ENCODE measurements at regions not wholly inside any gene's neighbourhood (a gene's known extent, or its start where the extent isn't known, plus 50 kb on each side); places are given as distances from the start of the nearest gene placed in this dataset.

DNA sequence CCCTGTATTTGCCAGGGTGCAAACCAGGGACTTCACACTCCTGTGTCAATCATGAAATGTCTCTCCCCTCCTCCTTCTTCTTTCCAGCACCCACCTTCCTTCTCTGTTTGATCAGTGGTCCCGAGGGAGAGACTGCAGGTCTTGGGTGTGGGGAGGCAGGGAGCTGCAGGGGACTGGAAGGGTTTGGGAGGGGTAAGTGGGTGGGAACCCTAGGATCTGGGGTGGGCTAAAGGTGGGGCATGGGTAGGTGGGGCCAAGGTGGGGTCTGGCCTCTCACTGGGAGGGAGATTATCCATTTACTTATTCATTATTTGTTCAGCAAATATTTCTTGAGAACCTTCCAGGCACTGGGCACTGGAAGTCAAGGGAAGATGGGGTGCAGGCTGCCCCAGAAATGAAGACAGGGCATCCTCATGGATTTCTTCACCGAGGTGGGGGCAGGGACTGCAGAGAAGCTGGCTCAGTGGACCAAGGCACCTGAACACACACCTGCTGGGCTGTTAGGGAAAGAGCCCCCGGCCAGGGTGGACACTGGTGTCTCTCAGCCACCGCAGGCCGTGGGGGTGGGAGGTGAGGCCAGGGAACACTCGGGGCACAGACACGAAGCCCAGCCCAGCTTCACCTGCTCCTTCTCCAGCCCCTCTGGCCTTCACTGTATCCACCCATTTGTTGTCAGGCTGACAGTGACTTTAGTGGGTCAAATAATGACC is 193.9 kb upstream of the C1orf174 start:
- DNase-seq: no peak

DNA sequence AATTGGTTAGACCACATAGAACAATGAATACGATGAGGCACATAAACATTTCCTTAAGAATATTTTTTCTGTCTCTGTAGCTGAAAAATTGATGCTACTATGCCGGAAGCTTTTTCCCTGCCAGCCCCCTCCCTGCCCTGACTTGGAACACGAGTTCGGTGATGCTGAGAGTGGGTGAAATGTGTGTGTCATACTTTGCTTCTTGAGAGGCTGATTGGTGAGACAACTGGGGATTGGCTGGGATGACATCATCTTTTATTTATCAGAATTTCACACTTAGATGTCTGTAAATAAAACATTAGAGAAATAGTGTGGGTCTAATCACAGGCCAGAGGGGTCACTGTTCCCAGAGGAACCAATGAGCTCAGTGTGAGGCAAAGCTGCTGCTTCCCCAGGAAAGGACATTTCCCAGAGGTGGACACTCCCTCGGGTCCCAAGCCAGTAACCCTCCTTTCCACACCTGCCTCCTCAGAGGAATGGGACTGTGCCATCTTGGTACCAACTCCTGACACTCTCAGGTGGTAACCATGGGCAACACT is 195.4 kb upstream of the C1orf174 start:
- DNase-seq: no peak

DNA sequence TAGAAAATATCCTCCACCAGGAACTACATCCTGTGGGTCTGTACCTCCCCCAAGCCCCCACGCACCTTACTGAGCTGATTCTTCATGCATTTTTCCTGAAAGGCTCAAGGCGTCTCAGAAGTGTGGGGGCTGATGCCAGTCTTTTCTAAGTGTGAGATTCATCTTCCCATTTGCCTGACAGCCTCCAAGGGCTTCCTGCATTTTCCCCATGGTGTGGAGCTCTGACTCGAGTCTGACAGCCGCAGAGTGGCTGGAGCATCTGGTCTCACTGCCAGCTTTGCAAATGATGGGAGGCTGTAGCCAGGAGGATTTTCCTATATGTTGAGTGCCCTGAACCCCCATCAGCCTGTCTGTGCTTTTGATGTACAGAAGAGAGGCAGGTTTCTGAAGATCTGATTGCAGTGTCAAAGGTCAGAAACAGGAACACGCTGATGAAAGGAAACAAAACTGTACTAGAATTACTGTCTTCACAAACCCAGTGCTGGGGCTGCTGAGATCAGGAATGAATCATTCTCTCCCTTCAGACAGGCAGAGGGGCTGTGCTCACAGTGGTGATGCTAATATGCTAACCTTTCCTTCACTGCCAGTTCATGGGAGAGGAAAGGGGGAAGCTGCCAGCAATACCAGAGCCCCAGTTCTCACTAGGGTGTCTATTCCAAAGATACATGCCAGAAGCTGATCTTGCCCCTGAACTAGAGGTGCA is 201.5 kb upstream of the C1orf174 start:
- DNase-seq: no peak

DNA sequence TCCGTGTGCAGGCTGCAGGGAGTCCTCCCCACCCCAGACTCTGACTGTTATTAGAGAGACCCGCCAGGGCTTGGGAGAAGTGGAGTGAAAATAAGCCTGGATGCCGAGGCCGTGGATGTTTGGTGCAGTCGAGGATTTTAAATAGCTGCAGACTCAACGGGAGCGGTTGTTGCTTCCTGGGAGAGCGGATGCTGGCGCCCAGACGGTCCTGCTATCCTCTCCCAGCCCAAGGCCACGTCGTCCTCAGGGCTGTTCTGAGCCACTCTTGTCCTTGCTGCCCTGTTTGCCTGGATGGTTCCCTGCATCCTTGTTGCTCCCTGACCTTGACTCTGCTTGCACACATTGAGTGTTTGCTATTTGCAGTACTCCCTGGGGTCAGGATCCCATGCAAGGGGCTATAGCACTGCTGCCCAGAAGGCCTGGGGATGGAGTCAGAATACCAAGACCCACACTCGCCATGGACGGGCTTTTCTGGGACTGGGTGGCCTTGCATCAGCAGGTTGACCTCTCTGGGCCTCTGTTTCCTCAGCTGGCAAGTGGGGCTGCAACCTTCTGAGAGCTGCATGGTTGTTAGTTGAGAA is 205.3 kb upstream of the C1orf174 start:
- DNase-seq: no peak

DNA sequence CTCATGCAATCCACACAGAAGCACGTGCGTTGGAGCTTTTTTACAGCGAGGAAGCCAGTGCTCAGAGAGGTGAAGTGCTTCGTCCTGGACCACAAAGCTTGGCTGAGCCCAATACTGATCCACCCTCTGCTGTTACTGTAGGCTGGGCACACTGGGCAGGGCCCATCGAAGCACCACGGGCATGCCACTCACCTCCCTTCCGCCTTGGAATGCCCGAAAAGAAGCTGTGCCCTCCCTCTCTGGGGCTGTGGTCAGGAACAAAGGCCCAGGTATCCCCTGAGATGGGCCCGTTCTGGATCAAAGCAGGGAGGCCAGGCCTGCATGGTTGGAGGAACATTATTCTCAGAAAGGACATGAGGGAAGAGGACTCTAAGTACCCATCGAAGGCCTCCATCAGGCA is 206.7 kb upstream of the C1orf174 start:
- no peak for DNase-seq

DNA sequence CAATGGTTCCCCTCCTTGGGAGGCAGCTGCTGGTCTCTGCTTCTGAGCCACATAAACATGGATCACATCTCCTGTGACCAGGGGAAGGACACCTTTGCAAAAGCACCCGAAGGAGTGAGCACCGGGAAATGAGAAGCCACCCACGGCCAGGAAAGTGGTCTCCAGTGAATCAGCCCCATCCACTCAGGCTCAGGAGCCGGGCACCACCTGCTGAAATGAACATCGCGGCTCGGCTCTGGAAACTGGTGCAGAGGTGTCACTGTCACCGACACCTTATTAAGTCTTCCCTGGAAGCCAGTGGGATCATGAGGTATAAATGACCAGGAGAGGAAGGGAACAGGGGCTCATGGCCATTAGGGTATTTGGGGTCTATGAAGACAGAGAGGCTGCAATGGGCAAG is 207.2 kb upstream of the C1orf174 start:
- DNase-seq: no peak

DNA sequence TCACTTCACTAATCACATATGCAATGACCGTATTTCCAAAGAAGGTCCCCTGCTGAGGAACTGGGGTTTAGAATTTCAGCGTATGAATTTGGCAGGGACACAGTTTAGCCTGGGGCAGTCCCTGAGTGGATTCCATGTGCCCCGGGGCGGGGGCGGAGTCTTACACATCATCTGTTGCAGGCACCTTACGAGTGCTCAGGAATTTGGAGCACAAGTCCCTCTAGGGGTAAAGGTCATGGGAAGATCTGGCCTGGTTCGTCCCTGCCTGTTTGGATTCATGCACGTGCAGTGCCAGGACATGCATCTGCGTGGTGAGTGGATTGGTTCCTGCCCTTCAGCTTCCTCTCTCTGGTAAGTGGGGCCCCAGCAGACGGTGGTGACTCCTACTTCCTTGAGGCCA is 208.3 kb upstream of the C1orf174 start:
- no peak for DNase-seq

DNA sequence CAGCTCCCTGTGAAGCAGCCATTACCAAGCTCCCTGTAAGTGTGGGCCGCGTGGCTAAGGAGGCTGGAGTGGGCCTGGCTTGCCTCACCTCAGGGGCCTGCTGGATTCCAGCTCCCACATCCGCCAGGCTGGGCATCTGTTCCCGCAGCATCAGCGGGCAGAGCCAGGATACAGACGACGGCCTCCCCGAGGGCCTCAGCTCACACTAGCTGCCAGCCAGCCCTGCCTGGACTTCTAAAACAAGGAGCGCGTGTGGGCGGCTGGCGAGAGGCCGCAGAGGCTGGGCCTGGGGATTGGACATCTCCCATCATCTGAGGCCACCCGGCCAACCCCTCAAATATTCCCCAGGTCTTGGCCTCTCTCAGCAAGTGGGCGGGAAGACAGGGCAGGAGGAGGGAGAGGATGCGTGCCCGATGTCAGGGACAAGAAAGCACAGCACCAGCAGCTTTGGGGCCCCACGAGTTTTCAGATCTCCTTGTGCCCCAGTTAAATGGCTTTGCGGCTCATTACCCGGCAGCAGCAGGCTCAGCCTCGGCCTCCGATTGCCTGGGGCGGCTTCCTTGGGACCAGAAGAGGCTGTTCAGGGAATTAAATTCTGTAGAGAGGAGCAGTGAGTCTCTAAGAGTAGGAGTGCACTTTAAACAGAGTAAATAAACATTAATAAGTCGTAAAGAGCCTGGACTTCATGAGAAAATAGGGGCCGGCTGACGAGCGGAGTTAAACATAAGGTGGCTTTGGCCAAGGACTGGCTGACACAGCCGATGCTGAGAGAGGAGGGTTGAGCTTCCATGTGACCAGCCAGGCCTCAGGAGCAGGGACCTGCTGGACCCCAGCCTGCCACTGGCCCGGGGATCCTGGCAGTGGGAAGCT is 208.9 kb upstream of the C1orf174 start:
- no peak for DNase-seq

DNA sequence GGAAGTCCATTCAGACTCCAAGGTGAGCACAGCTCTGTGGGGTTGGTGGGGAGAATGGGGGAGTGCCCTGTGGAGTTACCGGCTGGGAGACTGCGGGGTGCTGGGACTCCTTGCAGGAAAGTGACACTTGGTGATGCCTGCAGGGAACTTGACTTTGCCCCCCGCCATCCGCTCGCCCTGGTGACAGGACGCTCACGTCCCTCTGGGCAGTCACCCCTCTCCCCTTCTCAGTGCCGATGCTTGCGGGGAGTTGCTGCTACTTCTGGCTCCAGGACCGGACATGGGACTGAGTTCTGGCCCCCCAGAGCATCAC is 209.5 kb upstream of the C1orf174 start:
- DNase-seq: no peak

DNA sequence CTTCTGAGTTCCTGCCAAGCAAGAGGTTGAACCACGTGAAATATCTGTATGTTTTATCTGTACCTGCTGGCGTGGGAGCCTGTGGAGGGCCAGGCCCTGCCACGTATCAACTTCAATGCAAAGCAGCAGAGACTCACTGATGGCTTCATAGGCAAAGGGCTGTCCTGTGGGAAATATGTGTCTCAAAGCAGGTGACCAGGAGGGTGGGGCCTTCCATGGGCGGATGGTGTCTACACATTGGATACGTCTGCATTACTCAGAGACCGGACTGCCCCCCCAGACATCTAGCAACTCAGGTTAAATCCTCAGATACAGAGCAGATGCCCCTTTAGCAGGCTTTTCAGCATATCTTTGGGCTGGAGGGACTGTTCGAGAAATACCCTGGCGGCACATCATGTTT is 210.8 kb upstream of the C1orf174 start:
- DNase-seq: no peak

DNA sequence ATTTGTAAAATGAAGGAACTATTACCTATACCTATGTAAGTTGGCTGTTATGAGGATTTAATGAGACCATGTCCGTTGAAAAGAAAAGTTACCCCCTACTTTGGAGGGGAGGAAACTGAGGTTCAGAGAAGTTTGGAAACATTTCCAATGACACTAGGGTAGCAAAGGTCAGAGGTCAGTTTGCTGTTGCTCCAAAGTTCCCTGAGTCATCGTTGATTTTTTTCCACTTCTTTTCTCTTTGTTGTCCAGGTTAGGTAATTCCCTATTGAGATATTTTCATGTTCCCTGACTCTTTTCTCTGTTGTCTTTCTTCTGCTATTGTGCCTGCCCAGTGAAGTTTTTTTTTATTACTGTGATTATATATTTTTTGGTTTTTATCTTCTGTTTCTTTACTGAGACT is 213.8 kb upstream of the C1orf174 start:
- no peak for DNase-seq

DNA sequence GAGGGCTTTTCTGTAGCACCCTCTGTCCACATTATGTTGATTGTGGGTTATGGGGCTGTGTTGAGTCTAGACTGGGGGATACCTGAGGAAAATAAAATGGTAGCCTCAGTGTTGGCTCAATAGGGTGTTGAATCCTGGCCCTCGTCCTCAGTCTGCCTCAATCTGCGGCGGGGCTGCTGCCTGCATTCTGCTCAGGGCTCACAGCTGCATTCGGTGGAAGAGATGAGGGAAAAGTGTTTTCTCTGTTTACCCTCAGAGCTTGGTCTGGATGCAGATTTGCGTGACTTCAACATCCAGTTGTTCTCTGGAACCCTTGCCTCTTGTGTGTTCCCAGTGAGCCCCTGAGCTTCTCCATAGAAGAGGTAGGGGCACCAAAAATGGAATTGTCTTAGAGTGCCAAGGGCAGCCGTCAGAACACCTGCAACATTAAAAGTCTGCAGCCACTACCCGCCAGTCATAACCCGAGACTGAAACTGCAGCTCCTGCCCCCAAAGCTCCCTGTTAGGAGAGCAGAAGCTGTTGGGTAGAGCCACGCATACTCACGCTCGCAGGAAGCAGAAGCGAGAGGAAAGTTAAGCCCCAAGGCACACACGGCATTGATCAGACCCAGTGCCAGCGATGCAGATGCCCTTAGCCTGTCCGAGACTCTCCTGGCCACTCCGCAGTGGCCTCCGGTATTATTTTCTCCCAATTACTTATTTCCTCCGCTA is 215.3 kb upstream of the C1orf174 start:
- DNase-seq: no peak

DNA sequence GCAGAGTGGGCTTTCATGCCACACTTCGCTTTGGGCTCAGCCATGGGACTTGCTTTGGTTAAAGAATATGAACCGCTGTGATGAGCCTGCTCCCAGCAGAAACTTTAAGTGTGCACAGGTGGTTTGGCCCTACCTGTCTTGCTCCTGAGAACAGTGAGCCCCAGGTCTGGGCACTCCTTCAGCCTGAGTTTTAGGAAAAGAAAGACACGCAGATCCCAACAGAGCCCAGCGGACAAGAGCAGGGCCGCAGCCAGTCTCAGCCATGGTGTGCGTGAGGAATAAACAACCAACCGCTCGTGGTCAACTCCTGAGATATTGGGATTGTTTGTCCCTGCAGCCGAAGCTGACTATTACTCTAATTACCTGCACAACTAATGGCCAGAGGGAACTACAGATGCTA is 217.1 kb upstream of the C1orf174 start:
- DNase-seq: no peak

DNA sequence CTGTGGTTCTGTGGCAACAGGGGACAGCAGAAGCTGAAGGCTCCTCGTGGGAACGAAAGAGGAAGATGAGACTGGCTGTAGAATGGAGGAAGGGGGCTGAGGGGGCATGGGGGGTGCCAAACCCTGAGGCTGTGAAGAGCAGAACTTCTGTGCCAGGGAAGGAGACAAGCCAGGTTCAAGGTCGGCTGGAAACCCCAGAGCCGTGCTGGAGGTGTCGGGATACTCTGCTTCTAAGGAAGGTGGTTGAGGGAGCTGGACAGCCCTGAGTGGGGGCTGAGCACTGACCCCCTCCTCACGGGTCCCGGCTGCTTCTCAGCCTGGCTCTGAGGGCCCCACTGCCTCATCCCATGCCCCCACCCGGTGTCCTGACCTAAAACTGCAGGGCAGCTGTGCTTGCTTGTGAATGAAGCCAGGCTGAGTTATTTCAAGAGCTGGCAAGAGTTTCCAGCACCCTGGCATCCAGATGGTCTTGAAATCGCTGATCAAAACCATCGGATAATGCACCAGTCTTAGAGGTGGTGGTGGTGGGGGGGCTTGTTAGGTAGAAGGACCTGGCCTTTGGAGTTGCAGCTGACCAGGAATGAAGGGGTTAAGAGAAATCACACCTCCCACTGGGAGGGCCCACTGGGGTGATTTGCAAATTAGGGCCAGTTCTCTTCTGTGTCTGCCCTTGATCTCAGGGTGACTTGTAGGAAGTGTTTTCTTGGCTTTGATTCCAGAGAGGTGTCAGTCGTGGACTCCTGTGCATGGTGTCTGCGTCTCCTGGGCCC is 218.9 kb upstream of the C1orf174 start:
- no peak for DNase-seq

DNA sequence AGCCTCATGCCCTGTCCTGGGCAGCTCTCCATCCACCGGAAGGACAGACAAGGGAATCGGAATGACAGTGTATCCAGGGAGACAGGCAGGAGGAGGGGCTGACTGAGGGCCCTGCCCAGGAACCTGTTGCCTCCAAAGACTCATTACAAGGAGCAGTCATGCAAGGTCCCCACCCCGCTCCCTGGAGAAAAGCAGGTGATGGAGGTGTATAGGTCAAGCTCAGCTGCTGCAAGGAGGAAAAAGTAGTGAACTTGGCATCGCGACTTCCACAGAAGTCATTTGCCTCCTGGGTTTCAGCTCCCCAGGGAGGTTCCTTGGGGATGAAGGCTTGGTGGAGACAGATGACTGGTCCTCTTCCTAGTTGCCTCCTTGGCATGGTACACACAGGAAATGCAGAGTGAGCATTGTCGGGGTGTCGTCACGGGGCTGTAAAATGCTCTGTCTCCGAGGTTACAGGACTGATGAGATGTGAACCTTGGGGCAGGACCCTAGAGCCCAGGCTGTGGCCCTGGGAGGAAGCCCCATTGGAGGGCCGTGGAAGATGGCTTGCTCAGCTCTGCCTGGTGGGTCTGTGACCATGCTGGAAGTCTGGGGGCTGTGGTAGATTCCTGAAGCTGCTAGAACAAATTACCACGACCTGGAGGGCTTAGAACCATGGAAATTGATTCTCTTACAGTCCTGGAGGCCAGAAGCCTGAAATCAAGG is 219.6 kb upstream of the C1orf174 start:
- DNase-seq: no peak

DNA sequence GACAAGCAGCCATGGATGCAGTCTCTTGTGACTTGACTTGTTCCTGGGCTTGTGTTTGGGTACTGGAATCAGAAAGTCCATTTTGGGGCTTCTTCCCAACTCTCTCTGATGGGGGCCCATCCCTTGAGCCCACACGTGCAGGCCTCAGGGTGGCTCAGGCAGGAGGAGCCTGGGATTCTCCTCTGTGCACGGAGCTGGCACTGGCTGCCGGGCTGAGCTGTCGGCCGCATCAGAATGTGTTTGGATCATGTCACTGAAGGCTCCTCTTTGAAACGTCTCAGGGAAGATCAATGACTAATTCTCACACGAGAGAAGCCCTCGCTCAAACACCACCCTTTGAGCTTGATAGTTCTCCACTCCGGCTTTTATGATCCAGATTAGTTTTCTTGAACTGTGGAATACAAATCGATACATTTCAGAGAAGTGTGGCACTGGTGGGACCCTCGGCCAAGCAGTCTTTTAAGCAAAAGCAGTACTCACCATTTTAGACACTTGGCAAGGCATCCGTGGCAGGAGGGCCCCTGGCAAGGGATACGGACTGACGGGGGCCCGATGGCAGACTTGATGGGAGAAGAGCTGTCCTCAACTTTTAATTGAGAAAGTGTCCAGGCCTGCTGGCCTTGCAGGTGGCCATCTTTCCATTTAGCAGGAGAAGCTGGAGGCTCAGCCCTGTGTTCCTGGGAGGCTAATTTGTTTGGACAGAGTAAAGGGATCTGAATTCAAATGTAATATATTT is 220.7 kb upstream of the C1orf174 start:
- DNase-seq: no peak

DNA sequence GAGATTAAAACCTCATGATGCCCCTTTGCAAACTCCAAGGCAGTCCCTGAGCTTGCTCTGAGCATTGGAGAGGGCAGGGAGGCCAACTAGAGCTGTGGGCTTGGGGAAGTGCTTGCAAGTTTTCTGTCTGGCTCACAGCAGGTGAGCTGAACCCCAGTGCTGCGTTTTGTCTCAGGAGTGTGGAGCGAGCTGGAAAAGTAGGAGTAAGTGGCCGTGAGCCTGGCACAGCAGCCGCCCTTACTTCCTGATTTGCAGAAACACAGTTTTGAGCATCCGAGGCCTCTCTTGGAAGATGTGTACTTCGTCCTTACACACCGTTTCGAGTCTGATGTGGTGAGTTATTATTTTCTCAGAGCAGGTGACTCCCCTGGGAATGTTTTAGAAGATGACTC is 221.2 kb upstream of the C1orf174 start:
- DNase-seq: no peak

DNA sequence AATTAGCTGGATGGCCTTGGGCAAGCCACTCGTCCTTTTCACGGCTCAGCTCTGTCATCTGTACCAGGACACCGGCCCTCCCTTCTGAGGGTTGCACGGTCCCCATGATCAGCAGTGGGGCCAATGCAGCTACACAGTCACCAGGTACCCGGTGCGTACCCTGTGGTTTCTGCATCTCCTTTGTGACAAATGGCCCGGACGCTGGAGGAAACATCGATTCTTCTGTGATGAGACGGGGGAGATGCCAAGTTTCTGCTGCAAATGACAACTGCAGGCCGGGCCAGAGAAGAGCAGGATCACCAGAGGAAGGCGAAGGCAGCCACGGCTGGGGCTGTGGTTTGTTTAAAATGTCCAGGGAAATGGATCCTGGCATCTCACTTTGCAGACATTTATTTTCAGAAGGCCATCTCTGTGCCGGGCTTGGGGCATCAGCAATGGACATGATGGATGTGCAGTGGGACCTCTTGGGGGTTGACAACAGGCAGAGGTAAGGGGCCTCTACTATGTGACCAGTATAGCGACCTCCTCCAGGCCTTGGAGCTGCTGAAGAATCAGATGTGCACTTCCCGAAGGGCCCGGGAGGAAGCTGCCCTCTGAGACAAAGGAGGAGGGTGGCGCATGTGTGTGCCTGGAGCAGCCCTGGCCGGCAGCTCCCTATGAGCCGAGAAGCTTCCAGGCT is 221.9 kb upstream of the C1orf174 start:
- DNase-seq: no peak

DNA sequence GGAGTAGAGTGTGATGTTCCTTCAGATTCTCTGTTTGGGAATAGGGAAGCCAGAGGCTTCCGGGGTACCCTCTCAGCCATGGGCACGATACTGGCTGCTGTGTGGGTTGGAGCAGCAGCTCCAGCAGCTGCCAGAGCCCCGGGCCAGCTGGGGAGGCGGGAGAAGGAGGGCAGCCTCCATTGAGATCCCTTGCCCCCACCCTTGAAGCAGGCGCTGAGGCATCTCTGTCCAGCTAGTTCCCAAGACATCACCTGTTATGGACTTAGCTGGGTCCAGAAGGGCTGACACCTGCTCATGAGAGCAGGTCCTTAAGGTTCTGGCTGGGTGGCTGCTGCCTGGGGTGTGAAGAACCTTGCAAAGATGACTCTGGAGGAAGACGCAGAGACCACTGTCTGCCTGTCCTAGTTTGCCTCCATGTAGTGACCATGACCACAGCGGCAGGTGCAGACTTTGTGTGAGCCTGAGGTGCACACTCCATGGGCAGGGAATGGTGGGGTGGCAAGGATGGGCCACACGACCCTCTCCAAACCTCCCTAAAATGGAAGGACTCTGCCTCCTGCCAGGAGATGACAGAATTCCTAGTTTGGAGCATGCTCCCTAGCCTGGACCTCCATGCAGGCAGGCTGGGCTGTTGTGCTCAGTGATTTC is 222.6 kb upstream of the C1orf174 start:
- DNase-seq: no peak
